ENCODE measurements at regions not wholly inside any gene's neighbourhood (a gene's known extent, or its start where the extent isn't known, plus 50 kb on each side); places are given as distances from the start of the nearest gene placed in this dataset.

GRCh38 chr13:57003682-57004081, 137.0 kb upstream of the PRR20A start:
- Histone ChIP-seq H3K4ac (replicated peaks; ENCODE audit: insufficient read length, low read depth, low read length) (no peak overlapping the region), H3K27me3 (replicated peaks in 1 of 4; ENCODE audit: control insufficient read depth in 3 of 4, extremely low read depth in 1 of 4, insufficient read depth in 3 of 4, low read length in 3 of 4) (no peaks in the 10 kb centered on the region), H3K56ac (replicated peaks; ENCODE audit: insufficient read length, low read depth, low read length) (no peak overlapping the region), H3K9me3 (ENCODE audit: insufficient read depth in 2 of 2, low read depth in 1 of 2, low read length in 1 of 2) (no peaks in the 10 kb centered on the region), H3K23me2 (ENCODE audit: low read depth, low read length) (no peaks in the 10 kb centered on the region), H2AK5ac (ENCODE audit: low read depth, low read length) (no peak overlapping the region), H2BK12ac (ENCODE audit: low read depth, low read length) (no peak overlapping the region), H3K23ac (ENCODE audit: insufficient read length) (no peak overlapping the region), H3K14ac (ENCODE audit: insufficient read length) (no peak overlapping the region), H3K4me2 (ENCODE audit: insufficient read depth in 1 of 2, low read depth in 2 of 2, low read length in 2 of 2) (no peak overlapping the region), H3K9ac (replicated peaks in 1 of 4; ENCODE audit: extremely low read depth in 1 of 4, low read depth in 3 of 4, low read length in 3 of 4) (no peak overlapping the region), H2AFZ (ENCODE audit: low read length) (no peak overlapping the region), H3K18ac (ENCODE audit: extremely low read depth, low read length) (no peak overlapping the region), H3K79me2 (ENCODE audit: control insufficient read depth in 1 of 2, insufficient read depth in 2 of 2, low read length in 2 of 2) (no peaks in the 10 kb centered on the region), H3K36me3 (ENCODE audit: control insufficient read depth in 2 of 4, insufficient read depth in 4 of 4, low read length in 3 of 4) (no peaks in the 10 kb centered on the region), H3K79me1 (ENCODE audit: low read depth, low read length) (no peaks in the 10 kb centered on the region), H2BK5ac (ENCODE audit: low read depth, low read length) (no peak overlapping the region), H4K8ac (ENCODE audit: extremely low read depth, insufficient read depth, low read length) (no peak overlapping the region), H3K27ac (ENCODE audit: low read depth, low read length) (no peak overlapping the region), H4K91ac (replicated peaks; ENCODE audit: insufficient read length, low read length) (no peak overlapping the region), H3K4me3 (ENCODE audit: extremely low read depth in 1 of 4, insufficient read depth in 2 of 4, low read depth in 3 of 4, low read length in 4 of 4) (no peak overlapping the region), H2BK15ac (ENCODE audit: low read length) (no peak overlapping the region), H4K5ac (ENCODE audit: insufficient read length, low read depth, low read length) (no peak overlapping the region), H2BK20ac (ENCODE audit: low read length) (no peak overlapping the region), H3K4me1 (replicated peaks in 1 of 4; ENCODE audit: control insufficient read depth in 3 of 4, insufficient read depth in 4 of 4, low read length in 3 of 4) (no peaks in the 10 kb centered on the region), H2BK120ac (replicated peaks; ENCODE audit: low read depth, low read length) (no peak overlapping the region), H4K20me1 (replicated peaks in 1 of 2; ENCODE audit: control insufficient read depth in 1 of 2, insufficient read depth in 2 of 2, low read length in 2 of 2) (no peaks in the 10 kb centered on the region)
- POLR2A ChIA-PET (ENCODE audit: partially characterized antibody), result no interaction called here
- WGBS, 2 experiments (ENCODE audit: extremely low coverage in 1 of 2, insufficient coverage in 1 of 2, insufficient read length in 1 of 2, insufficient replicate concordance in 2 of 2, low coverage in 1 of 2, low lambda C conversion rate in 2 of 2, missing lambda C conversion rate in 1 of 2), result 94% methylated on average over 2 of the region's 2 CpGs; no CpG with 5 or more reads in 1 of the 2 experiments
- CTCF ChIA-PET (ENCODE audit: partially characterized antibody), result interaction anchor here (0.6 kb wide), 1 partner anchor 93 kb away, joined by 3 read pairs; no protein-coding TSS in a partner anchor
- FAIRE-seq (no peak), DNase-seq (ENCODE audit: low read depth in 1 of 2, low spot score in 2 of 2) (no peak)
- TF ChIP-seq POLR2AphosphoS5 (IDR thresholded peaks at IDR 0.05; ENCODE audit: low read depth, low read length) (no peak), YY1 (IDR thresholded peaks at IDR 0.05; ENCODE audit: low read depth, low read length) (no peak), KDM4A (IDR thresholded peaks at IDR 0.05; ENCODE audit: low read depth, low read length, severe bottlenecking) (no peak), GTF2F1 (IDR thresholded peaks at IDR 0.05; ENCODE audit: borderline replicate concordance, low read depth, low read length) (no peak)

All from H1 (cell line).